ENCODE measurements at regions not wholly inside any gene's neighbourhood (a gene's known extent, or its start where the extent isn't known, plus 50 kb on each side); places are given as distances from the start of the nearest gene placed in this dataset.

- no peak for TF ChIP-seq CTCF (IDR thresholded peaks at IDR 0.05; ENCODE audit: insufficient read depth, low read length)
- no peak overlapping the region for H3K4me3 ChIP-seq (ENCODE audit: low read depth, low read length)
- no peak for DNase-seq (ENCODE audit: low read depth)
These were observed 318.1 kb upstream of the MCTP2 start for GRCh38 chr15:93913310-93913709.

- no peak for TF ChIP-seq CTCF (IDR thresholded peaks at IDR 0.05; ENCODE audit: insufficient read depth, low read length)
- DNase-seq (ENCODE audit: low read depth): no peak
- no peak overlapping the region for H3K4me3 ChIP-seq (ENCODE audit: low read depth, low read length)
These were observed 330.6 kb upstream of the MCTP2 start for GRCh38 chr15:93900476-93901400.

GRCh38 chr15:93899817-93900216, 331.5 kb upstream of the MCTP2 start:
- DNase-seq (ENCODE audit: low read depth): no peak
- no peak for TF ChIP-seq CTCF (IDR thresholded peaks at IDR 0.05; ENCODE audit: insufficient read depth, low read length)
- no peak overlapping the region for H3K4me3 ChIP-seq (ENCODE audit: low read depth, low read length)

- no peak overlapping the region for H3K4me3 ChIP-seq (ENCODE audit: low read depth, low read length)
- DNase-seq (ENCODE audit: low read depth): no peak
- no peak for TF ChIP-seq CTCF (IDR thresholded peaks at IDR 0.05; ENCODE audit: insufficient read depth, low read length)
These were observed 334.0 kb upstream of the MCTP2 start for GRCh38 chr15:93897377-93897776.

- TF ChIP-seq CTCF (IDR thresholded peaks at IDR 0.05; ENCODE audit: insufficient read depth, low read length): no peak
- no peak overlapping the region for H3K4me3 ChIP-seq (ENCODE audit: low read depth, low read length)
- DNase-seq (ENCODE audit: low read depth): no peak
These were observed 335.2 kb upstream of the MCTP2 start for GRCh38 chr15:93895976-93896770.

GRCh38 chr15:93894438-93895036, 336.8 kb upstream of the MCTP2 start:
- no peak for TF ChIP-seq CTCF (IDR thresholded peaks at IDR 0.05; ENCODE audit: insufficient read depth, low read length)
- no peak overlapping the region for H3K4me3 ChIP-seq (ENCODE audit: low read depth, low read length)
- no peak for DNase-seq (ENCODE audit: low read depth)
